A172 (cell line): ENCODE measurements at regions not wholly inside any gene's neighbourhood (a gene's known extent, or its start where the extent isn't known, plus 50 kb on each side); places are given as distances from the start of the nearest gene placed in this dataset.
"Not testable (repeated sequence)": the region's sequence is repeated elsewhere in the genome, so short reads cannot be mapped to it uniquely, and the experiment has no call there.

Experiments
- DNase-seq: peaks from one replicate; pipeline ENCODE4 v3.0.0-alpha.2; 2015; ENCODE audit warnings: low spot score

- no peak for DNase-seq
Measured at GRCh38 chr4:111957116-111957515, 188.1 kb upstream of the FAM241A start.

- DNase-seq, result no peak
Measured at GRCh38 chr4:111957997-111958396, 187.3 kb upstream of the FAM241A start.

DNA sequence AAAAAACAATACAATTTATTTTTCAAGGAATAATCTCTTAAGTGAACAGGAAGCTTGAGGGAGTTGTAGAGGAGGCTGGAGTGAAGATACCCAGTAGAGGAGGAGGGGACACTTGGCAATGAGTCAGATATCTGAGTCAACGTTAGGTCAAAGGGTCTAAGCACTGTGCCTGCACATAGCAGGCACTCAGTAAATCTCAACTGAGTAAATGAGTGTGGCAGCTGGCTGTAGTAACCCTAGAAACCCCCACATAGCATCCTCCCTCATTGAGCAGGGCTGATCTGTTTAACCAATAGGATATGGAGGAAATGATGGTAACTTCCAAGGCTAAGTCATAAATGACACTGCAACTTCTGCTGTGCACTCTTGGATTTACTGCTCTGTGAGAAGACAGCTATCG is 186.0 kb upstream of the FAM241A start:
- peak; percentile 69 for DNase-seq

GRCh38 chr4:111960241-111960667 is 185.0 kb upstream of the FAM241A start:
- peak; percentile 52 for DNase-seq

DNA sequence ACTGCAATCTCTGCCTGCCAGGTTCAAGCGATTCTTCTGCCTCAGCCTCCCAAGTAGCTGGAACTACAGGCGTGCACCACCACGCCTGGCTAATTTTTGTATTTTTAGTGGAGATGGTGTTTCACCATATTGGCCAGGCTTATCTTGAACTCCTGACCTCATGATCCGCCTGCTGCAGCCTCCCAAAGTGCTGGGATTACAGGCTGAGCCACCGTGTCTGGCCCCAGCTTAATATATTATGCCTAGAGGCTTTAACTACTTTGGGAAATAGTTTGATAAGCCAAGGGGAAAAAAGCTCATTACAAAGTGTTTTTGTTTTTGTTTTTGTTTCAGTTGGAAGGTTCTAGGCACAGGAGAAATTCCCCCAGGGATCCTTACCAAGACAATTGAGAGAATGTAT is 184.2 kb upstream of the FAM241A start:
- DNase-seq, result not testable (repeated sequence)

DNA sequence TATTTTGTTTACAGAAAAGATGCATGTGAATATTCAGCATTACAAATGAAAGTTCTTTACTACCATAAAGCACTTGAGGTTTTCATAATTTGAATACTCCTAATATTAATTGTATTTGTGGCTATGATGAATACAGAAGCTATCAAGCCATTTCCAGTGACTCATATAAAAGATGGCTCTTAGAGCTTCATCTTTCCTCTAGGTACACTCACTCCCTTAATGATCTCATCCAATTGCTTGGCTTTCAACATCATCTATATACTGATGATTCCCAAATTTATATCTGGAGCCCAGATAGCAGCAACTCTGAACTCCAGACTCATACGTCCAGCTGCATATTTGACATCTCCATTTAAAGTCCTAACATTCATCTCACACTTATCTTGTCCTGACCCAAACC is 183.4 kb upstream of the FAM241A start:
- DNase-seq, result no peak

DNA sequence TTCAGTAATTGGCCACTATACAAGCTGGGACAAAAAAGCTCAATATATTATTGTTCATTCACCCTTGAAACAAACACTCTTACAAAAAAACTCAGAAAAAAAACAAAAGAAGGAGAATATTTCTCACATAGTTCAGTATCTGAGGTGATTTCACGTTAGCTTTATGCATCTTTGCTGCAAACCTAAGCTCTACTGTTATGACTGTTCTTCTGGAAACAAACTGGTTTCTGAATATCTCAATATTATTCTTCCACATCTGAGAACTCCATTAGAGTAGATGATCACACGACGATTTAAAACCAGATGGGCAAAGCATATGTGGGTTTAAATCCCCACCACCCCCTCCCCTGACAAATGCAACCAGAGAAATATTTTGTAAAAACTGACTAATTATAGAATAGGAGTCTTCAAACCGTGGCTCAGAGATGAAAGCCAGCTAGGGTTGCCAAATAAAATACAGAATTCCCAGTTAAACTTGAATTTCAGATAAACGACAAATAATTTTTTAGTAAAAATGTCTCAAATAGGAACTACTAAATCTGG is 182.0 kb upstream of the FAM241A start:
- DNase-seq, result no peak

DNA sequence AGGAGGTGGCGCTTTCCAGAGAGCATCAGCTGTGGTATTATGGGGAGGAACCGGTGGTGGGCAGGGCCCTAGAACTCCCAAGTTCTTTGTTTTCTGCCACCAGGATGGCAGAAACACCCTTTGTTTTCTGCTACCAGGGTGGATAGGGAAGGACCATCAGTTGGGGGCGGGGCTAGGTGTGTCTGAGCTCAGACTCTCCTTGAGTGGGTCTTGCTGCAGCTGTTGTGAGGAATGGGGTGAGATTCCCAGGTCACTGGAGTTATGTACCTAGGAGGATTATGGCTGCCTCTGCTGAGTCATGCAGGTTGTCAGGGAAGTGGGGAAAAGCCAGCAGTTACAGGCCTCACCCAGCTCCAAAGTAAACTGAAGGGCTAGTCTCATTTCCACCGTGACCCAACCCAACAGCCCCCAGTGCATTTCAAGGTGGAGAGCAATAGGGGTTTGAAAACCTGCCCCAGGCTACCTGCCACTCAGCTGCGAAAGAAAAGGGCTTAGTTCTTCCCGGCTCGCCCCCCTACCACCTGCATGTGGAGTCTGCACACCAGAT is 167.8 kb upstream of the FAM241A start:
- DNase-seq, result no peak

DNA sequence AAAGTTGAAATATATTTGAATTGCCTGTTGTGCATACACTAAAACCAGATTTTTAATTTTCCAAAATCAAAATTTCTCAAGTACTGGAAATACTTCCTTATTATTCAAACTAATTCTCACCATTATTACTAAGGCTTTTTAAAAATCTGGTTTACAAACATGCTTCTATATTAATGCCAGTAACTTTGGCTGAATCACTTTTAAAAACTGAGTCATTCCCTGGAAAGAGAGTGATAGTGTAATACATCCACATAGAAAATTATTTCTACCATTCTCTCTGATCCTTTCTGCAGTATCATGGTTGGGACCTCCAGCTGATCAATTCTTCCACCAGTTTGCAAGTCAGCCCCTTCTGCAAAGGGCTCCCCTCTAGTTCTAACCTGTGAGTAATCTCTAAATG is 165.3 kb upstream of the FAM241A start:
- DNase-seq, result no peak

GRCh38 chr4:111982089-111982488 is 163.2 kb upstream of the FAM241A start:
- DNase-seq, result no peak

DNA sequence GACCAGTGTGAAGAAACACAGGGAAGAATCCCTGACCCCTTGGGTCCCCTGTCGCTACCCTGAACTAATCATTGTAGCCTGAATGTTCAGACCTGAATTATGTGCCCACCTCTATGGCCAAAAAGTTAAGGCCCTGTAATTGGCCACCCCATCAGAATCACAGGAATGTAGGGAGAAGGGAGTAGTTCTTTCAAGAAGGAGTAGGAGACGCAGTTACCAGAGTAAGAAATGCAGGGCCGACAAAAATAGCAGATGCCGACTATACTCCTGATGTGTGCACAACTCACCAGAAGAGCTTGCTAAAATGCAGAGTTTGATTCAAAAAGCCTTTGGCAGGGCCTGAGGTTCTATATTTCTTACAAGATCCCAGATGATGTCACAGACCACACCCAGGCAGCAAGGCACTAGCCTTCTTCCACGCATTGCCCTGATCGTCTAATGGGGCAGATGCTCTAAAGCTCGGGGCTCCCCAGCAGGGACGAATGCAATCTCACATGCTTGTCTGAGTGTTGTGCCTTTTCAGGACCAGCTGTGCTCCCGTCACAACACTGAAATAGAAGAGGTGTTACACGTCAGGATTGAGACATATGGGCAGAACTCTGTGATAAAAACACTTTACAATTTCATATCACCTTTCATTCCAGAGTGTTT is 161.0 kb upstream of the FAM241A start:
- DNase-seq, result no peak

- no peak for DNase-seq
Measured at GRCh38 chr4:111985426-111985825, 159.8 kb upstream of the FAM241A start.

- DNase-seq, result no peak
Measured at GRCh38 chr4:111986095-111986494, 159.2 kb upstream of the FAM241A start.

DNA sequence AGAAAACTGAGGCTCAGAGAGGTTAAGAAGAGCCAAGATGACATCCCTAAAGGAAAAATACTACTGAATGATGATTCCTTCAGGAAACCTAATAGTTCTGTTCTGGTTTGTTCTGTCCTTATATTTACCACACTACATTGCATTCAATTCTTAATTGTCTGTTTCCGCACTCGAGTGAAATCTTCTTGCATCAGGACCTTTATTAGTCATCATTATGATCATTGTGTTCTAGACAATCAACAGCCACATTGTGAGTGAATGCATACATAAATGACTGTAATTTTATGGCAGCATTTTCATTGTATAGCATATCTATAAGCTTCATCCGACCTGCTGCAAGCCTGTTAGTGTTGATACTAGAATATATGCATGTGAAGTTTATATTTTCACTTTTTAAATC is 156.7 kb upstream of the FAM241A start:
- DNase-seq, result no peak

DNA sequence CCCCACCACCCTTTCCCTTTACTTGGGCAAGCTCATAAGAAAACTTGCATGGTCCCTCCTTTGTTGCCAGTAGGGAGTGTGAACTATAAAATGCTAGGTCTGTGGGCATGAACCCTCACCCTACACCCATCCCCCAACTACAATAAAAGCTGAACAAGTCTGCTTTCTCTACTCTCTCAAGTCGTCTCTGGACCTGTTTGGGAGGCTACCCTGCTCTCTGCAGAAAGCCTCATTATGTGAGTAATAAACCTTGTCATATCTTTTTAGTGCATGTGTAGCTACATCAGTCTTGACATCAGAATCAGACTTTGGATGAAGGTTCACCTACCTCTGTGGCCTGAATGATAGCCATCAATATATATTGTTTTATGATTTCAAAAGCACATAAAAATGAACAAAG is 155.4 kb upstream of the FAM241A start:
- no peak for DNase-seq

- no peak for DNase-seq
Measured at GRCh38 chr4:111991163-111991562, 154.1 kb upstream of the FAM241A start.

DNA sequence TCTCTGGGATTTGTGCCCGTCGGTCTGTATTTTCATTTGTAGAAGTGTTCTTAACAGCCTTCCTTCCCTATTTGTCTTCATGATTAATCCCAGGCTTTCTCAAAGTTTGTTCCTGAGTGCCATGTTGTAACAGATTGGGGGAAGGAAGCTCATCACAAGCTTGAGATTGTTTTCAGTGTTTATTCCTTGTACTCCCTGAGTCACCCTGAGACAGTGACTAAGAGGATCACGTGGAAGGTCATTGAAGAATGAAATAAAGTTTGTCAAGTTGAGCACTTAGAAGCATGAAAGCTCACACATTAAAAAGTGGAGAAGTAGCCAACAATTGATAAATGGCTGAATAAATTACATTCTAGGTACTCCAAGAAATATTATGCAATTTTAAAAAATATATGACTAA is 153.5 kb upstream of the FAM241A start:
- DNase-seq, result peak; percentile 67

GRCh38 chr4:111992351-111993168 is 152.7 kb upstream of the FAM241A start:
- DNase-seq, result no peak

- DNase-seq, result no peak
Measured at GRCh38 chr4:111994392-111994791, 150.9 kb upstream of the FAM241A start.

DNA sequence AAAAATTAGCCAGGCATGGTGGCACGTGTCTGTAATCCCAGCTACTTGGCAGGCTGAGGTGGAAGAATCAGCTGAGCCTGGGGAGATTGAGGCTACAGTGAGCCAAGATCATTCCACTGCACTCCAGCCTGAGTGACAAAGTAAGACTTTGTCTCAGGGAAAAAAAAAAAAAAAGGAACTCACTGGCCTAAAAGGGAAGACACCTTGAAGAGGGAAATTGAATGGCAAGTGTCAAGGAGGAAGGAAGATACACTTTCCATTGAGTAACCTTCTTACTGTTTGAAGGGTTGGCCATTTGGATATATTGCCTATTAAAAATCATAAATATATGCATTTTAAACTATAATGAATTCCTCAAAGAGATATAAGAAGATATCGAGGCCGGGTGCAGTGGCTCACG is 147.5 kb upstream of the FAM241A start:
- no peak for DNase-seq

- no peak for DNase-seq
Measured at GRCh38 chr4:111999801-112000200, 145.5 kb upstream of the FAM241A start.

- DNase-seq, result no peak
Measured at GRCh38 chr4:112001041-112001440, 144.2 kb upstream of the FAM241A start.

- no peak for DNase-seq
Measured at GRCh38 chr4:112002248-112002661, 143.0 kb upstream of the FAM241A start.
